IMR-90 (cell line): ENCODE measurements at regions not wholly inside any gene's neighbourhood (a gene's known extent, or its start where the extent isn't known, plus 50 kb on each side); places are given as distances from the start of the nearest gene placed in this dataset.

Experiments used
- ATAC-seq: fragments of 200-7000 bp; cut with Tn5 transposase; 2 replicates; pipeline ENCODE4 v1.9.1; 2020; ENCODE audit warnings: low read depth, mild to moderate bottlenecking, moderate library complexity
- BruUV-seq: library from RNA; stranded (reverse); fragments of 400-500 nt; replicated peaks from 2 replicates; lab custom pipeline; 2021; lab: Mats Ljungman, UMichigan
- CTCF ChIA-PET: fragments of 300-600 bp; formaldehyde crosslinking; extraction: SDS; loops from one replicate; lab custom pipeline; 2021; ENCODE audit warnings: antibody characterized with exemption; lab: Yijun Ruan, JAX
- POLR2A ChIA-PET: fragments of 300-600 bp; sonication (Branson Sonifier 250); formaldehyde crosslinking; loops from one replicate; lab custom pipeline; 2022; ENCODE audit warnings: antibody characterized with exemption; ENCODE audit not compliant: unreplicated experiment; lab: Charles Lee
- DNase-seq: peaks from one replicate; pipeline ENCODE4 v3.0.0; 2013
- H2AFZ ChIP-seq: replicated peaks from 2 replicates; pipeline ENCODE3; 2013; ENCODE audit warnings: low read length, mild to moderate bottlenecking; ENCODE audit not compliant: poor library complexity
- H2AK5ac ChIP-seq: 2 replicates; pipeline ENCODE4 v1.6.1; 2013; ENCODE audit warnings: low read depth, low read length, inconsistent platforms
- H2AK9ac ChIP-seq: replicated peaks from 2 replicates; pipeline ENCODE3; 2013; ENCODE audit warnings: mild to moderate bottlenecking, low read depth, low read length, moderate library complexity; ENCODE audit not compliant: poor library complexity
- H2BK120ac ChIP-seq: 2 replicates; pipeline ENCODE4 v1.6.1; 2013; ENCODE audit warnings: low read depth, low read length, inconsistent platforms
- H2BK15ac ChIP-seq: 3 replicates; pipeline ENCODE4 v1.6.1; 2013; ENCODE audit warnings: low read depth, low read length, inconsistent platforms
- H2BK20ac ChIP-seq: 2 replicates; pipeline ENCODE4 v1.6.1; 2013; ENCODE audit warnings: low read depth, mild to moderate bottlenecking, inconsistent platforms, low read length, moderate library complexity
- H2BK5ac ChIP-seq: 2 replicates; pipeline ENCODE4 v1.6.1; 2013; ENCODE audit warnings: mild to moderate bottlenecking, low read depth, low read length, inconsistent platforms; ENCODE audit not compliant: poor library complexity, severe bottlenecking
- H3K14ac ChIP-seq: replicated peaks from 2 replicates; pipeline ENCODE4 v1.6.1; 2013; ENCODE audit warnings: low read depth, low read length, inconsistent platforms
- H3K18ac ChIP-seq: 2 replicates; pipeline ENCODE4 v1.6.1; 2013; ENCODE audit warnings: low read depth, low read length, control low read depth
- H3K23ac ChIP-seq: 2 replicates; pipeline ENCODE4 v1.6.1; 2013; ENCODE audit warnings: low read depth, low read length, inconsistent platforms
- H3K27ac ChIP-seq: 2 replicates; pipeline ENCODE4 v1.5.1; 2013; ENCODE audit warnings: mild to moderate bottlenecking, control low read depth, low read length; ENCODE audit not compliant: insufficient read depth
- H3K27me3 ChIP-seq: 2 replicates; pipeline ENCODE4 v1.6.1; 2013; ENCODE audit warnings: low read length; ENCODE audit not compliant: control insufficient read depth, insufficient read depth
- H3K36me3 ChIP-seq: 2 replicates; pipeline ENCODE4 v1.6.1; 2013; ENCODE audit warnings: low read length, mixed read lengths; ENCODE audit not compliant: control insufficient read depth, insufficient read depth
- H3K4ac ChIP-seq: 2 replicates; pipeline ENCODE4 v1.6.1; 2013; ENCODE audit warnings: low read depth, low read length, inconsistent platforms
- H3K4me1 ChIP-seq: 2 replicates; pipeline ENCODE4 v1.6.1; 2013; ENCODE audit warnings: low read length, mixed read lengths; ENCODE audit not compliant: control insufficient read depth, insufficient read depth
- H3K4me2 ChIP-seq: 2 replicates; pipeline ENCODE4 v1.6.1; 2013; ENCODE audit warnings: low read depth, mild to moderate bottlenecking, control low read depth, low read length, moderate library complexity
- H3K4me3 ChIP-seq: 2 replicates; pipeline ENCODE4 v1.5.1; 2013; ENCODE audit warnings: low read depth, mild to moderate bottlenecking, control low read depth, low read length, moderate library complexity; ENCODE audit not compliant: insufficient read depth
- H3K56ac ChIP-seq: 2 replicates; pipeline ENCODE4 v1.6.1; 2013; ENCODE audit warnings: low read length, inconsistent platforms; ENCODE audit not compliant: insufficient read depth; ENCODE audit errors: extremely low read depth
- H3K79me1 ChIP-seq, 2 experiments: 2 replicates each; pipeline ENCODE4 v1.6.1; 2013; ENCODE audit warnings: low read length in 2 of 2, inconsistent platforms in 1 of 2, low read depth in 1 of 2
- H3K9ac ChIP-seq: 2 replicates; pipeline ENCODE4 v1.6.1; 2013; ENCODE audit warnings: low read depth, low read length, control low read depth
- H3K9me1 ChIP-seq: 2 replicates; pipeline ENCODE4 v1.6.1; 2013; ENCODE audit warnings: low read length, inconsistent platforms; ENCODE audit not compliant: insufficient read depth
- H3K9me3 ChIP-seq: 2 replicates; pipeline ENCODE4 v1.6.1; 2013; ENCODE audit warnings: low read length; ENCODE audit not compliant: control insufficient read depth, insufficient read depth
- H4K20me1 ChIP-seq: 2 replicates; pipeline ENCODE4 v1.6.1; 2013; ENCODE audit warnings: low read length, inconsistent platforms; ENCODE audit not compliant: insufficient read depth
- H4K5ac ChIP-seq: 2 replicates; pipeline ENCODE4 v1.6.1; 2013; ENCODE audit warnings: mild to moderate bottlenecking, low read depth, low read length, control low read depth
- H4K8ac ChIP-seq, 2 experiments: 2 replicates each; pipeline ENCODE4 v1.6.1; 2013; ENCODE audit warnings: low read depth in 2 of 2, low read length in 2 of 2, control low read depth in 1 of 2, inconsistent platforms in 1 of 2
- H4K91ac ChIP-seq: 2 replicates; pipeline ENCODE4 v1.6.1; 2013; ENCODE audit warnings: low read depth, low read length, inconsistent platforms; ENCODE audit not compliant: insufficient read depth
- BHLHE40 ChIP-seq: fragments of 150-350 bp; IDR thresholded peaks from 2 replicates; pipeline ENCODE4 v1.6.1; 2016; ENCODE audit warnings: mild to moderate bottlenecking, low read depth, low read length
- CEBPB ChIP-seq: IDR thresholded peaks from 2 replicates; pipeline ENCODE4 v1.6.1; 2012; ENCODE audit warnings: low read depth, low read length, improper control_type of control experiment
- CHD1 ChIP-seq: IDR thresholded peaks from 2 replicates; pipeline ENCODE4 v1.6.1; 2012; ENCODE audit warnings: low read depth, low read length, improper control_type of control experiment
- FOS ChIP-seq: fragments of 150-350 bp; IDR thresholded peaks from 2 replicates; pipeline ENCODE4 v1.6.1; 2016; ENCODE audit warnings: low read depth, low read length
- MAFK ChIP-seq: IDR thresholded peaks from 2 replicates; pipeline ENCODE4 v1.6.1; 2012; ENCODE audit warnings: low read depth, low read length, improper control_type of control experiment
- RFX5 ChIP-seq: IDR thresholded peaks from 2 replicates; pipeline ENCODE4 v1.8.0; 2012; ENCODE audit warnings: low read depth, mild to moderate bottlenecking, low read length, moderate library complexity
- SMC3 ChIP-seq: fragments of 150-350 bp; IDR thresholded peaks from 2 replicates; pipeline ENCODE4 v1.6.1; 2016; ENCODE audit warnings: low read depth, mild to moderate bottlenecking, antibody characterized with exemption, low read length, moderate library complexity
- WGBS, 2 experiments: methylation state at CpG; one replicate each; pipeline versions ENCODE4 v1.1.5 to v1.1.7; 2013; ENCODE audit warnings: missing lambda C conversion rate in 2 of 2; ENCODE audit not compliant: insufficient read length in 1 of 2; ENCODE audit errors: extremely low coverage in 2 of 2; 5-methylcytosine and 5-hydroxymethylcytosine counted together
- dilution Hi-C: fragments of 300-500 bp; cut with HindIII; formaldehyde crosslinking; loops from one replicate; pipeline ENCODE4 v1.14.3; 2018; ENCODE audit warnings: low sequenced_read_pairs; ENCODE audit not compliant: unreplicated experiment
- in situ Hi-C: fragments of 300-500 bp; cut with MboI; formaldehyde crosslinking; loops from 3 replicates; pipeline ENCODE4 v1.14.3; 2019; ENCODE audit warnings: low sequenced_read_pairs, inconsistent platforms, mixed read lengths
- intact Hi-C: fragments of 100-400 bp; cut with micrococcal nuclease; formaldehyde crosslinking; loops from 2 replicates; pipeline ENCODE4 v1.10.0; 2022
- TF ChIP-seq, protein P1 (sequence below): conservative IDR thresholded peaks from 2 replicates; pipeline ENCODE4 v1.5.1; 2012; ENCODE audit warnings: mild to moderate bottlenecking, low read depth, low read length, improper control_type of control experiment
- TF ChIP-seq, protein P2 (sequence below): fragments of 150-350 bp; IDR thresholded peaks from 2 replicates; pipeline ENCODE4 v1.6.1; 2017; ENCODE audit warnings: mild to moderate bottlenecking, antibody characterized with exemption, low read length, low read depth

DNA sequence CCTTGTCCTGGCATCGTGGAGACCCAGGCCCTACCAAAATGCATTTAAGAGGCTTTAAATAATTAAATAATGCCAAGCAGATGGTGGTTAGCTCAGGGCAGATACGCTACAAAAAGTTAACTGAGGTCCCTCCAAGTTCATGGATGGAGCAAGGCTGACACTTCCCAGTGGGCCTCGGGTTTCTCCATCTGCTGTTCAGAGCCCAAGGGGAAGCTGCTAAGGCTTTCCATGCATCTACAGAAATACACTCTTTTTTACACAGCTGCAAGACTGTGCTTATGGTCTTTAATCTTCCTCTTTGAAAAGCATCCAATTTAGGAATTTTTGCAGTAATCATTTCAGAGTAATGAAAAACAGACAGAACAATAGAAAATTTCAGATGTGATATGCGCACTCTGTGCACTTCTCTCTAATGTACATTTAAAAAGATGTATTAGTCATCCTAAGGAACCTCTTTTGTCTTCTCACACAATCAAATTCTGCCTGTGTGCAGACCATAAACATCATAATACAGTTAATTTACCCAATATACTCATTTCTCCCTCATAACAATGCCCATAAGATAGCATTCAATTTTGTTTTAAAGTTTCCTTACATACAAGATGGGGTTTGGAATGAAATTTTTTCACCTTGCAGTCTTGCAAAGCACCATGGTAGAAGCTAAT lies 173.2 kb upstream of the ATP1B1 start:
- Histone ChIP-seq H3K4me1 (no peaks in the 10 kb centered on the region), H2AK9ac (no peak overlapping the region), H3K4me2 (no peak overlapping the region), H3K4me3 (no peak overlapping the region), H2AFZ (no peak overlapping the region), H4K20me1 (no peaks in the 10 kb centered on the region), H3K27ac (no peak overlapping the region), H3K9me1 (no peaks in the 10 kb centered on the region), H2AK5ac (no peak overlapping the region), H3K79me1 (no peaks in the 10 kb centered on the region), H3K27me3 (no peaks in the 10 kb centered on the region), H3K9me3 (no peaks in the 10 kb centered on the region), H3K4ac (no peak overlapping the region), H2BK120ac (no peak overlapping the region), H3K56ac (no peak overlapping the region), H4K5ac (no peak overlapping the region), H2BK15ac (no peak overlapping the region), H3K14ac (no peak overlapping the region), H2BK20ac (no peak overlapping the region), H3K36me3 (no peaks in the 10 kb centered on the region), H4K8ac (no peak overlapping the region), H3K23ac (no peak overlapping the region), H3K18ac (no peak overlapping the region), H2BK5ac (no peak overlapping the region), H3K9ac (no peak overlapping the region), H4K91ac (no peak overlapping the region)
- in situ Hi-C loops, result no loop called here
- intact Hi-C loops, result loop anchor here (5.0 kb wide), 1 partner anchor 586 kb away; no protein-coding TSS in a partner anchor
- ATAC-seq, result no peak
- no TSS peak for BruUV-seq
- WGBS, 2 experiments, result no CpG with 5 or more reads among the region's 4 CpGs
- dilution Hi-C loops, result no loop called here
- no peak for DNase-seq
- ChIA-PET POLR2A (no interaction called here), CTCF (interaction anchor here (0.6 to 0.7 kb wide), 2 partner anchors 21 to 1377 kb away, joined by 3 read pairs; no protein-coding TSS in a partner anchor)
- TF ChIP-seq CHD1 (no peak), FOS (no peak), SMC3 (no peak), RFX5 (no peak), CEBPB (no peak), BHLHE40 (no peak), MAFK (no peak)
- TF ChIP-seq, protein P1, sequence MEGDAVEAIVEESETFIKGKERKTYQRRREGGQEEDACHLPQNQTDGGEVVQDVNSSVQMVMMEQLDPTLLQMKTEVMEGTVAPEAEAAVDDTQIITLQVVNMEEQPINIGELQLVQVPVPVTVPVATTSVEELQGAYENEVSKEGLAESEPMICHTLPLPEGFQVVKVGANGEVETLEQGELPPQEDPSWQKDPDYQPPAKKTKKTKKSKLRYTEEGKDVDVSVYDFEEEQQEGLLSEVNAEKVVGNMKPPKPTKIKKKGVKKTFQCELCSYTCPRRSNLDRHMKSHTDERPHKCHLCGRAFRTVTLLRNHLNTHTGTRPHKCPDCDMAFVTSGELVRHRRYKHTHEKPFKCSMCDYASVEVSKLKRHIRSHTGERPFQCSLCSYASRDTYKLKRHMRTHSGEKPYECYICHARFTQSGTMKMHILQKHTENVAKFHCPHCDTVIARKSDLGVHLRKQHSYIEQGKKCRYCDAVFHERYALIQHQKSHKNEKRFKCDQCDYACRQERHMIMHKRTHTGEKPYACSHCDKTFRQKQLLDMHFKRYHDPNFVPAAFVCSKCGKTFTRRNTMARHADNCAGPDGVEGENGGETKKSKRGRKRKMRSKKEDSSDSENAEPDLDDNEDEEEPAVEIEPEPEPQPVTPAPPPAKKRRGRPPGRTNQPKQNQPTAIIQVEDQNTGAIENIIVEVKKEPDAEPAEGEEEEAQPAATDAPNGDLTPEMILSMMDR, result no peak
- TF ChIP-seq, protein P2, sequence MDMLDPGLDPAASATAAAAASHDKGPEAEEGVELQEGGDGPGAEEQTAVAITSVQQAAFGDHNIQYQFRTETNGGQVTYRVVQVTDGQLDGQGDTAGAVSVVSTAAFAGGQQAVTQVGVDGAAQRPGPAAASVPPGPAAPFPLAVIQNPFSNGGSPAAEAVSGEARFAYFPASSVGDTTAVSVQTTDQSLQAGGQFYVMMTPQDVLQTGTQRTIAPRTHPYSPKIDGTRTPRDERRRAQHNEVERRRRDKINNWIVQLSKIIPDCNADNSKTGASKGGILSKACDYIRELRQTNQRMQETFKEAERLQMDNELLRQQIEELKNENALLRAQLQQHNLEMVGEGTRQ, result no peak
